ENCODE measurements at regions not wholly inside any gene's neighbourhood (a gene's known extent, or its start where the extent isn't known, plus 50 kb on each side); places are given as distances from the start of the nearest gene placed in this dataset.
"Not testable (repeated sequence)": the region's sequence is repeated elsewhere in the genome, so short reads cannot be mapped to it uniquely, and the experiment has no call there.

- Histone ChIP-seq H3K27ac (ENCODE audit: low read depth, low read length) (no peak overlapping the region), H3K4me3 (ENCODE audit: low read length in 3 of 3) (no peak overlapping the region), H3K9ac (ENCODE audit: low read depth in 1 of 3, low read length in 3 of 3) (no peak overlapping the region), H3K4me1 (ENCODE audit: control insufficient read depth in 3 of 3, insufficient read depth in 3 of 3, low read length in 3 of 3) (no peaks in the 10 kb centered on the region), H3K36me3 (ENCODE audit: control insufficient read depth in 3 of 3, insufficient read depth in 3 of 3, low read length in 3 of 3) (no peaks in the 10 kb centered on the region), H3K27me3 (ENCODE audit: control insufficient read depth in 3 of 3, insufficient read depth in 3 of 3, low read length in 3 of 3) (no peaks in the 10 kb centered on the region), H3K9me3 (ENCODE audit: control insufficient read depth in 3 of 3, low read length in 3 of 3) (peaks cover 0 to 2% (median 0%) of the 10 kb centered on the region in 3 donors)
Measured at GRCh38 chr19:28074773-28075172, 1138.2 kb downstream of the UQCRFS1 start.

GRCh38 chr19:28067882-28068281 is 1145.1 kb downstream of the UQCRFS1 start:
- H3K4me3 ChIP-seq (ENCODE audit: low read length in 3 of 3), result no peak overlapping the region
- H3K27ac ChIP-seq (ENCODE audit: low read depth, low read length), result no peak overlapping the region
- H3K27me3 ChIP-seq (ENCODE audit: control insufficient read depth in 3 of 3, insufficient read depth in 3 of 3, low read length in 3 of 3), result no peaks in the 10 kb centered on the region
- H3K9me3 ChIP-seq (ENCODE audit: control insufficient read depth in 3 of 3, low read length in 3 of 3), result peaks cover 0 to 2% (median 0%) of the 10 kb centered on the region in 3 donors
- no peak overlapping the region for H3K9ac ChIP-seq (ENCODE audit: low read depth in 1 of 3, low read length in 3 of 3)
- no peaks in the 10 kb centered on the region for H3K36me3 ChIP-seq (ENCODE audit: control insufficient read depth in 3 of 3, insufficient read depth in 3 of 3, low read length in 3 of 3)
- H3K4me1 ChIP-seq (ENCODE audit: control insufficient read depth in 3 of 3, insufficient read depth in 3 of 3, low read length in 3 of 3), result no peaks in the 10 kb centered on the region

DNA sequence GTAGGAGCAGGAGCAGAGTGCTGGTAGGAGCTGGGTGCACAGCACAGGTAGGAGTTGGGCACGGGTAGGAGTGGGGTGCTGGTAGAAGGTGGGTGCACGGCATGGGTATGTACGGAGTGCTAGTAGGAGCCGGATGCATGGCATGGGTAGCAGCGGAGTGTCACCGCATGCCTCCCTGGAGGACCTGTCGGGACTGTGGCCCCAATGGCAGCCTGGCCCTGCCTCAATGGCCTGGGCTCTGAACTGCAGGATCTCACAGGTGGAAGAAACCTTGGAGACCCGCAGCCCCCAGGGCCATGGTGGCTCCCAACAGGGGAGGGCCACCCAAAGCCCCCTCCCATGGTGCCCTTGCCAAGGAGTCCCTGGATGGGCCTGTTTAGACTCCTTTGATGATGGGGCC is 1146.0 kb downstream of the UQCRFS1 start:
- Histone ChIP-seq H3K27ac (ENCODE audit: low read depth, low read length) (no peak overlapping the region), H3K4me1 (ENCODE audit: control insufficient read depth in 3 of 3, insufficient read depth in 3 of 3, low read length in 3 of 3) (no peaks in the 10 kb centered on the region), H3K9me3 (ENCODE audit: control insufficient read depth in 3 of 3, low read length in 3 of 3) (peaks cover 0 to 2% (median 0%) of the 10 kb centered on the region in 3 donors), H3K9ac (ENCODE audit: low read depth in 1 of 3, low read length in 3 of 3) (no peak overlapping the region), H3K27me3 (ENCODE audit: control insufficient read depth in 3 of 3, insufficient read depth in 3 of 3, low read length in 3 of 3) (no peaks in the 10 kb centered on the region), H3K36me3 (ENCODE audit: control insufficient read depth in 3 of 3, insufficient read depth in 3 of 3, low read length in 3 of 3) (no peaks in the 10 kb centered on the region), H3K4me3 (ENCODE audit: low read length in 3 of 3) (no peak overlapping the region)

- Histone ChIP-seq H3K9ac (ENCODE audit: low read depth in 1 of 3, low read length in 3 of 3) (no peak overlapping the region), H3K4me1 (ENCODE audit: control insufficient read depth in 3 of 3, insufficient read depth in 3 of 3, low read length in 3 of 3) (no peaks in the 10 kb centered on the region), H3K4me3 (ENCODE audit: low read length in 3 of 3) (no peak overlapping the region), H3K9me3 (ENCODE audit: control insufficient read depth in 3 of 3, low read length in 3 of 3) (peaks cover 0 to 2% (median 0%) of the 10 kb centered on the region in 3 donors), H3K27ac (ENCODE audit: low read depth, low read length) (no peak overlapping the region), H3K27me3 (ENCODE audit: control insufficient read depth in 3 of 3, insufficient read depth in 3 of 3, low read length in 3 of 3) (no peaks in the 10 kb centered on the region), H3K36me3 (ENCODE audit: control insufficient read depth in 3 of 3, insufficient read depth in 3 of 3, low read length in 3 of 3) (no peaks in the 10 kb centered on the region)
Measured at GRCh38 chr19:28066161-28066560, 1146.8 kb downstream of the UQCRFS1 start.

DNA sequence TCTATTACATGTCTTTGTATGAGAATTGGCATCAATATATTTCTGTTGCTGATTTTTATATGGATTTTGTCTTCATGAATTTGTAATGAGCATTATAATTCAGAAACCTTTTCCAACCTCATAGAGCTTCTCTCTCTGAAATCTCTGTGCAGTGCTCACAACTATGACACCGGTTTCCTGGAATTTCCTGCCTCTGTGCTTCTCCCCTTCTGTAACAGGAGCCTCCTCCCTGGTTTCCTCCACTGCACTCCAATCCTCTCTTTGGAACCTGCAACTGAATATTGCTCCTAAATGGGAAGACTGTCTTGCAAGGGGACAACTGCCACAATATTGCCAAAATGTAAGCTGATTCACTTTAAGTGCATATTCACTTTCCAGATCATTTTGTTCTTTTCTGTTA is 1147.9 kb downstream of the UQCRFS1 start:
- Histone ChIP-seq H3K9ac (ENCODE audit: low read depth in 1 of 3, low read length in 3 of 3) (no peak overlapping the region), H3K27ac (ENCODE audit: low read depth, low read length) (no peak overlapping the region), H3K36me3 (ENCODE audit: control insufficient read depth in 3 of 3, insufficient read depth in 3 of 3, low read length in 3 of 3) (no peaks in the 10 kb centered on the region), H3K27me3 (ENCODE audit: control insufficient read depth in 3 of 3, insufficient read depth in 3 of 3, low read length in 3 of 3) (no peaks in the 10 kb centered on the region), H3K9me3 (ENCODE audit: control insufficient read depth in 3 of 3, low read length in 3 of 3) (peaks cover 0 to 7% (median 0%) of the 10 kb centered on the region in 3 donors), H3K4me1 (ENCODE audit: control insufficient read depth in 3 of 3, insufficient read depth in 3 of 3, low read length in 3 of 3) (no peaks in the 10 kb centered on the region), H3K4me3 (ENCODE audit: low read length in 3 of 3) (no peak overlapping the region)

DNA sequence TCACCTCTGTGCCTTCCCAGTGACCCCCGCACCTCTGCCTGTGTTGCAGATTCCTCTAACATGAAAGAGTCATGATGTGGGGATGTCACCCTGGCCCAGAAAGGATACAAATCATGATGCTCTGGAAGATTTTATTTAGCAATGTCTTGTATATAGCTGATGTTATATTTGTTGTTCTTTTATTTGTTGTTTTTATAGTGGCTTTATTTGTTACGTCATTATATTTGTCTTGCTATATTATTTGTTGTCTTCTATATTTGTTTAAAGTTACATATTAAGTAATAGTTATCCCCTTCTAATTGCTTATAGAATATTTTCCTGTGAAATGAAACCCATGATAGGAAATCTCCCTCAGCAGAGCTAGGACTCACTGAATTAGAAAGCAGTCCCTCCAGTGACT is 1149.2 kb downstream of the UQCRFS1 start:
- no peak overlapping the region for H3K4me3 ChIP-seq (ENCODE audit: low read length in 3 of 3)
- no peaks in the 10 kb centered on the region for H3K4me1 ChIP-seq (ENCODE audit: control insufficient read depth in 3 of 3, insufficient read depth in 3 of 3, low read length in 3 of 3)
- no peak overlapping the region for H3K9ac ChIP-seq (ENCODE audit: low read depth in 1 of 3, low read length in 3 of 3)
- H3K27me3 ChIP-seq (ENCODE audit: control insufficient read depth in 3 of 3, insufficient read depth in 3 of 3, low read length in 3 of 3), result no peaks in the 10 kb centered on the region
- no peak overlapping the region for H3K27ac ChIP-seq (ENCODE audit: low read depth, low read length)
- H3K9me3 ChIP-seq (ENCODE audit: control insufficient read depth in 3 of 3, low read length in 3 of 3), result peaks cover 0 to 8% (median 0%) of the 10 kb centered on the region in 3 donors
- H3K36me3 ChIP-seq (ENCODE audit: control insufficient read depth in 3 of 3, insufficient read depth in 3 of 3, low read length in 3 of 3), result no peaks in the 10 kb centered on the region

DNA sequence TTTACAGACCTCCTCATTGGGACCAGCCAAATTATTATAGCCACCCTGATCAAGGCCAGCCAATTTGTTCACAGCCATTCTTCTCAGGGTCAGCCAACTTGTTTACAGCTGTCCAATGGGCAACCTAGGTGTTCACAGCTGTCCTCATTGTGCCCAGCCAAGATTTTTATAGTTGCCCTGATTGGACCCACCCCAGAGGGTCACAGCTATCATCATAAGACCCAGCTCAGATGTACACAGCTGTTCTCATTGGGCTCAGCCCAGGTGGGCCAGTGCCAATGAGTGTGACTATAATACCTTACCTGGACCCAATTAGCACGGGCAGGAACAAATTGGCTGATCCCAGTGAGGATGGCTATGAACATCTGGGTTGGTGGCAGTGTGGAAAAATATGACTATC is 1151.8 kb downstream of the UQCRFS1 start:
- peaks cover 0 to 7% (median 0%) of the 10 kb centered on the region in 3 donors for H3K9me3 ChIP-seq (ENCODE audit: control insufficient read depth in 3 of 3, low read length in 3 of 3)

GRCh38 chr19:28057026-28057425 is 1155.9 kb downstream of the UQCRFS1 start:
- H3K4me3 ChIP-seq (ENCODE audit: low read length in 3 of 3); H3K4me1 ChIP-seq (ENCODE audit: control insufficient read depth in 3 of 3, insufficient read depth in 3 of 3, low read length in 3 of 3); H3K36me3 ChIP-seq (ENCODE audit: control insufficient read depth in 3 of 3, insufficient read depth in 3 of 3, low read length in 3 of 3); H3K9ac ChIP-seq (ENCODE audit: low read depth in 1 of 3, low read length in 3 of 3); H3K27ac ChIP-seq (ENCODE audit: low read depth, low read length); H3K27me3 ChIP-seq (ENCODE audit: control insufficient read depth in 3 of 3, insufficient read depth in 3 of 3, low read length in 3 of 3); H3K9me3 ChIP-seq (ENCODE audit: control insufficient read depth in 3 of 3, low read length in 3 of 3): not testable (repeated sequence)

More for the DNA sequence above, 1151.8 kb downstream of the UQCRFS1 start:
- Histone ChIP-seq H3K9ac (ENCODE audit: low read depth in 1 of 3, low read length in 3 of 3) (no peak overlapping the region), H3K27me3 (ENCODE audit: control insufficient read depth in 3 of 3, insufficient read depth in 3 of 3, low read length in 3 of 3) (no peaks in the 10 kb centered on the region), H3K4me3 (ENCODE audit: low read length in 3 of 3) (no peak overlapping the region), H3K4me1 (ENCODE audit: control insufficient read depth in 3 of 3, insufficient read depth in 3 of 3, low read length in 3 of 3) (no peaks in the 10 kb centered on the region), H3K36me3 (ENCODE audit: control insufficient read depth in 3 of 3, insufficient read depth in 3 of 3, low read length in 3 of 3) (no peaks in the 10 kb centered on the region), H3K27ac (ENCODE audit: low read depth, low read length) (no peak overlapping the region)

- H3K9ac ChIP-seq (ENCODE audit: low read depth in 1 of 3, low read length in 3 of 3), result no peak overlapping the region
- H3K27ac ChIP-seq (ENCODE audit: low read depth, low read length), result no peak overlapping the region
- no peaks in the 10 kb centered on the region for H3K27me3 ChIP-seq (ENCODE audit: control insufficient read depth in 3 of 3, insufficient read depth in 3 of 3, low read length in 3 of 3)
- peaks cover 0 to 5% (median 0%) of the 10 kb centered on the region in 3 donors for H3K9me3 ChIP-seq (ENCODE audit: control insufficient read depth in 3 of 3, low read length in 3 of 3)
- no peak overlapping the region for H3K4me3 ChIP-seq (ENCODE audit: low read length in 3 of 3)
- no peaks in the 10 kb centered on the region for H3K36me3 ChIP-seq (ENCODE audit: control insufficient read depth in 3 of 3, insufficient read depth in 3 of 3, low read length in 3 of 3)
- no peaks in the 10 kb centered on the region for H3K4me1 ChIP-seq (ENCODE audit: control insufficient read depth in 3 of 3, insufficient read depth in 3 of 3, low read length in 3 of 3)
Measured at GRCh38 chr19:28051047-28051446, 1161.9 kb downstream of the UQCRFS1 start.

DNA sequence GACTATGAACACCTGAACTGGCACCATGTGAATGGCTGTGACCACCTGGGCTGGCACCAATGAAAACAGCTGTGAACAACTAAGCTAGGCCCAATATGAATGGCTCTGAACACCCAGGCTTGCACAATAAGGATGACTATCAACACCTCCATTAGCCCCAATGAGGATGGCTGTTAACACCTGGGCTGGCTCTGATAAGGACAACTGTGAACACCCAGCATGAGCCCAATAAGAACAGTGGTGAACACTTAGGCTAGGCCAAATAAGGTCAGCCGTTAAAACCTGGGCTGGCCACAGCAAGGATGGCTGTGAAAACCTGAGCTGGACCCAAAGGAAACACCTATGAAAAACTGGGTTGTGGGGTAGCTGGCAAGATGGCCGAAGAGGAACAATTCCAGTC is 1163.1 kb downstream of the UQCRFS1 start:
- H3K27me3 ChIP-seq (ENCODE audit: control insufficient read depth in 3 of 3, insufficient read depth in 3 of 3, low read length in 3 of 3), result no peaks in the 10 kb centered on the region
- no peak overlapping the region for H3K4me3 ChIP-seq (ENCODE audit: low read length in 3 of 3)
- no peaks in the 10 kb centered on the region for H3K36me3 ChIP-seq (ENCODE audit: control insufficient read depth in 3 of 3, insufficient read depth in 3 of 3, low read length in 3 of 3)
- peaks cover 0 to 6% (median 0%) of the 10 kb centered on the region in 3 donors for H3K9me3 ChIP-seq (ENCODE audit: control insufficient read depth in 3 of 3, low read length in 3 of 3)
- no peak overlapping the region for H3K27ac ChIP-seq (ENCODE audit: low read depth, low read length)
- H3K4me1 ChIP-seq (ENCODE audit: control insufficient read depth in 3 of 3, insufficient read depth in 3 of 3, low read length in 3 of 3), result no peaks in the 10 kb centered on the region
- no peak overlapping the region for H3K9ac ChIP-seq (ENCODE audit: low read depth in 1 of 3, low read length in 3 of 3)

DNA sequence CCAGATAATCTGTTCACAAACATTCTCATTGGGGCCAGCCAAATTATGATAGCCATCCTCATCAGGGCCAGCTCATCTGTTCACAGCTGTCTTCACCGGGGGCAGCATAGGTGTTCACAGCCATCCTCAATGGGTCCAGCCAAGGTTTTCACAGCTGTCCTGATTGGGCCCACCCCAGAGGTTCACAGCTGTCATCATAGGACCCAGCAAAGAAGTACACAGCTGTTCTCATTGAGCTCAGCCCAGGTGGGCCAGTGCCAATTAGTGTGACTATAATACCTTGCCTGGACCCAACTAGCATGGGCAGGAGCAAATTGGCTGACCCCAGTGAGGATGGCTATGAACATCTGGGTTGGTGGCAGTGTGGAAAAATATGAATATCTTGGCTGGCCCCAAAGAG is 1166.0 kb downstream of the UQCRFS1 start:
- H3K9ac ChIP-seq (ENCODE audit: low read depth in 1 of 3, low read length in 3 of 3), result no peak overlapping the region
- no peaks in the 10 kb centered on the region for H3K4me1 ChIP-seq (ENCODE audit: control insufficient read depth in 3 of 3, insufficient read depth in 3 of 3, low read length in 3 of 3)
- no peaks in the 10 kb centered on the region for H3K36me3 ChIP-seq (ENCODE audit: control insufficient read depth in 3 of 3, insufficient read depth in 3 of 3, low read length in 3 of 3)
- H3K27ac ChIP-seq (ENCODE audit: low read depth, low read length), result no peak overlapping the region
- H3K4me3 ChIP-seq (ENCODE audit: low read length in 3 of 3), result no peak overlapping the region
- H3K27me3 ChIP-seq (ENCODE audit: control insufficient read depth in 3 of 3, insufficient read depth in 3 of 3, low read length in 3 of 3), result no peaks in the 10 kb centered on the region
- H3K9me3 ChIP-seq (ENCODE audit: control insufficient read depth in 3 of 3, low read length in 3 of 3), result peaks cover 0 to 6% (median 0%) of the 10 kb centered on the region in 3 donors
